ENCODE measurements at regions not wholly inside any gene's neighbourhood (a gene's known extent, or its start where the extent isn't known, plus 50 kb on each side); places are given as distances from the start of the nearest gene placed in this dataset.

DNA sequence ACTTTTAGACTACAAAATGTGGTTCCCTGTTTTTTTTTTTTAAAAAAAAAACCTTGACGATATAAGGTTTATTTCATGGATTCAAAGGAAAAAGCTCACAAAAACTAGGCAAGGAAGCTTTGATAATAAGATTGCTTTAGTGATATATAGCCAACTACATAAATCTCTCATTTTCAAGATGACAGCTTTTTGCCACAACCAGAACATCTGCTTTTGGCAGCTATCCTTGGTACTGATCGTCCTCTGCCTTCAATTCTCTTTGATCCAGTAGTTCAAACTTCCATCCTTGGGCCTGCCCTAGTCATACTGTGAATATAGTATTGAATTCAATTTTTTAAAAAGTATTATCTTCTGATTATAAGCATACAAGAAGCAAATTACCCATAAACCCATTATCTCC is 72.9 kb upstream of the CD53 start:
- no TSS peak for BruUV-seq (replicated peaks)

More for the DNA sequence above, 72.9 kb upstream of the CD53 start:
- dilution Hi-C loops (cut with MboI; ENCODE audit: extremely low pct_ligation_motif_present, low sequenced_read_pairs) = no loop called here
- DNase-seq (ENCODE audit: low read depth, low spot score) = no peak
- no peaks in the 10 kb centered on the region for H3K9me1 ChIP-seq (replicated peaks; ENCODE audit: control insufficient read depth, extremely low read depth, insufficient read depth, low read length)
- intact Hi-C loops (cut with micrococcal nuclease) = no loop called here
- FAIRE-seq = no peak
- no peaks in the 10 kb centered on the region for H3K27me3 ChIP-seq (ENCODE audit: control insufficient read depth in 2 of 2, insufficient read depth in 2 of 2, low read length in 2 of 2)
- H3K9ac ChIP-seq (replicated peaks; ENCODE audit: extremely low read depth, insufficient read depth, low read length) = no peak overlapping the region
- H3K36me3 ChIP-seq (ENCODE audit: control insufficient read depth in 2 of 2, extremely low read depth in 1 of 2, insufficient read depth in 2 of 2, low read length in 2 of 2) = no peaks in the 10 kb centered on the region
- ChIA-PET CTCF (interaction anchor here (0.7 to 1.2 kb wide), 2 partner anchors 17 to 192 kb away, joined by 3 read pairs; no protein-coding TSS in a partner anchor), POLR2A (no interaction called here)
- H3K4me3 ChIP-seq (replicated peaks in 1 of 3; ENCODE audit: insufficient read depth in 1 of 3, low read depth in 1 of 3, low read length in 3 of 3) = no peak overlapping the region
- no peaks in the 10 kb centered on the region for H3K4me1 ChIP-seq (ENCODE audit: control insufficient read depth, extremely low read depth, insufficient read depth, low read length)
- no peak overlapping the region for H2AFZ ChIP-seq (ENCODE audit: low read depth, low read length)
- TF ChIP-seq EZH2 (IDR thresholded peaks at IDR 0.05; ENCODE audit: borderline replicate concordance, low read depth, low read length, severe bottlenecking) (no peak), POLR2AphosphoS5 (IDR thresholded peaks at IDR 0.05; ENCODE audit: insufficient read depth, low read depth, low read length) (no peak), GATA2 (IDR thresholded peaks at IDR 0.05; ENCODE audit: insufficient read depth, insufficient read length, low read depth, low read length) (no peak), POLR2A (IDR thresholded peaks at IDR 0.05; ENCODE audit: low read depth, low read length) (no peak)
- TF ChIP-seq, protein P1, sequence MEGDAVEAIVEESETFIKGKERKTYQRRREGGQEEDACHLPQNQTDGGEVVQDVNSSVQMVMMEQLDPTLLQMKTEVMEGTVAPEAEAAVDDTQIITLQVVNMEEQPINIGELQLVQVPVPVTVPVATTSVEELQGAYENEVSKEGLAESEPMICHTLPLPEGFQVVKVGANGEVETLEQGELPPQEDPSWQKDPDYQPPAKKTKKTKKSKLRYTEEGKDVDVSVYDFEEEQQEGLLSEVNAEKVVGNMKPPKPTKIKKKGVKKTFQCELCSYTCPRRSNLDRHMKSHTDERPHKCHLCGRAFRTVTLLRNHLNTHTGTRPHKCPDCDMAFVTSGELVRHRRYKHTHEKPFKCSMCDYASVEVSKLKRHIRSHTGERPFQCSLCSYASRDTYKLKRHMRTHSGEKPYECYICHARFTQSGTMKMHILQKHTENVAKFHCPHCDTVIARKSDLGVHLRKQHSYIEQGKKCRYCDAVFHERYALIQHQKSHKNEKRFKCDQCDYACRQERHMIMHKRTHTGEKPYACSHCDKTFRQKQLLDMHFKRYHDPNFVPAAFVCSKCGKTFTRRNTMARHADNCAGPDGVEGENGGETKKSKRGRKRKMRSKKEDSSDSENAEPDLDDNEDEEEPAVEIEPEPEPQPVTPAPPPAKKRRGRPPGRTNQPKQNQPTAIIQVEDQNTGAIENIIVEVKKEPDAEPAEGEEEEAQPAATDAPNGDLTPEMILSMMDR (IDR thresholded peaks at IDR 0.05; ENCODE audit: extremely low read depth in 1 of 2, insufficient read depth in 1 of 2, low read depth in 1 of 2, low read length in 2 of 2) = no peak
- TF ChIP-seq, protein P2, sequence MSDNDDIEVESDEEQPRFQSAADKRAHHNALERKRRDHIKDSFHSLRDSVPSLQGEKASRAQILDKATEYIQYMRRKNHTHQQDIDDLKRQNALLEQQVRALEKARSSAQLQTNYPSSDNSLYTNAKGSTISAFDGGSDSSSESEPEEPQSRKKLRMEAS (IDR thresholded peaks at IDR 0.05; ENCODE audit: insufficient read depth, insufficient read length) = no peak
- no peaks in the 10 kb centered on the region for H3K9me3 ChIP-seq (replicated peaks; ENCODE audit: control insufficient read depth, insufficient read depth, low read length)
- H3K27ac ChIP-seq (ENCODE audit: insufficient read depth, low read depth, low read length) = no peak overlapping the region
- H3K4me2 ChIP-seq (ENCODE audit: insufficient read depth, low read length) = no peak overlapping the region
- no peaks in the 10 kb centered on the region for H3K79me2 ChIP-seq (ENCODE audit: control insufficient read depth, insufficient read depth, low read length)
- H4K20me1 ChIP-seq (replicated peaks; ENCODE audit: control insufficient read depth, extremely low read depth, insufficient read depth, low read length) = no peaks in the 10 kb centered on the region

Data from endothelial cell of umbilical vein (primary cell).